ENCODE measurements at regions not wholly inside any gene's neighbourhood (a gene's known extent, or its start where the extent isn't known, plus 50 kb on each side); places are given as distances from the start of the nearest gene placed in this dataset.

DNA sequence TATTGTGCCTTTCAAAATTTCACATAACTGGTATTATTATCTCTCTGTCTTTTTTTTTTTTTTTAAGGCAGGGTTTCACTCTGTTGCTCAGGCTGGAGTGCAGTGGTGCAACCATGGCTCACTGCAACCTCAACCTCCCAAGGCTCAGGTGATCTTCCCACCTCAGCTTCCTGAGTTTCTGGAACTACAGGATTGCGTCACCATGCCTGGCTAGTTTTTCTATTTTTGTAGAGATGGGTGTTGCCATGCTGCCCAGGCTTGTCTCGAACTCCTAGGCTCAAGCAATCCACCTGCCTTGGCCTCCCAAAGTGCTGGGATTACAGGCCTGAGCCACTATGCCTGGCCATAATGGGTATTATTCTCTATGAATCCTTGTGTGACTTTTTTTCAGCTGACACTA lies 402.3 kb upstream of the SMARCA2 start:
- H2AFZ ChIP-seq (ENCODE audit: insufficient read depth, low read depth, low read length, poor library complexity, severe bottlenecking) = no peak overlapping the region
- H3K4me2 ChIP-seq (replicated peaks; ENCODE audit: extremely low read depth, low read length, poor library complexity, severe bottlenecking) = no peak overlapping the region
- H3K79me2 ChIP-seq (ENCODE audit: insufficient read depth, low read length) = no peaks in the 10 kb centered on the region
- H3K27me3 Mint-ChIP-seq (ENCODE audit: low read depth in 3 of 3) = peaks cover 0 to 2% (median 0%) of the 10 kb centered on the region in 3 donors
- peaks cover 0 to 3% (median 0%) of the 10 kb centered on the region in 7 donors for H3K9me3 Mint-ChIP-seq
- no peaks in the 10 kb centered on the region for H3K36me3 ChIP-seq (replicated peaks in 1 of 2; ENCODE audit: control insufficient read depth in 1 of 2, insufficient read depth in 2 of 2, low read length in 2 of 2)
- TF ChIP-seq, protein P1, sequence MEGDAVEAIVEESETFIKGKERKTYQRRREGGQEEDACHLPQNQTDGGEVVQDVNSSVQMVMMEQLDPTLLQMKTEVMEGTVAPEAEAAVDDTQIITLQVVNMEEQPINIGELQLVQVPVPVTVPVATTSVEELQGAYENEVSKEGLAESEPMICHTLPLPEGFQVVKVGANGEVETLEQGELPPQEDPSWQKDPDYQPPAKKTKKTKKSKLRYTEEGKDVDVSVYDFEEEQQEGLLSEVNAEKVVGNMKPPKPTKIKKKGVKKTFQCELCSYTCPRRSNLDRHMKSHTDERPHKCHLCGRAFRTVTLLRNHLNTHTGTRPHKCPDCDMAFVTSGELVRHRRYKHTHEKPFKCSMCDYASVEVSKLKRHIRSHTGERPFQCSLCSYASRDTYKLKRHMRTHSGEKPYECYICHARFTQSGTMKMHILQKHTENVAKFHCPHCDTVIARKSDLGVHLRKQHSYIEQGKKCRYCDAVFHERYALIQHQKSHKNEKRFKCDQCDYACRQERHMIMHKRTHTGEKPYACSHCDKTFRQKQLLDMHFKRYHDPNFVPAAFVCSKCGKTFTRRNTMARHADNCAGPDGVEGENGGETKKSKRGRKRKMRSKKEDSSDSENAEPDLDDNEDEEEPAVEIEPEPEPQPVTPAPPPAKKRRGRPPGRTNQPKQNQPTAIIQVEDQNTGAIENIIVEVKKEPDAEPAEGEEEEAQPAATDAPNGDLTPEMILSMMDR (IDR thresholded peaks at IDR 0.05) = no peak
- intact Hi-C loops (cut with micrococcal nuclease) = no loop called here
- H3K27ac ChIP-seq (ENCODE audit: low read depth in 1 of 2, low read length in 2 of 2) = no peak overlapping the region
- H3K4me3 Mint-ChIP-seq = no peak overlapping the region
- no peaks in the 10 kb centered on the region for H3K9me3 ChIP-seq (replicated peaks in 1 of 2; ENCODE audit: control insufficient read depth in 1 of 2, insufficient read depth in 1 of 2, low read length in 2 of 2)
- H3K27ac Mint-ChIP-seq = no peak overlapping the region
- no peaks in the 10 kb centered on the region for H3K4me1 Mint-ChIP-seq
- H3K36me3 Mint-ChIP-seq = no peaks in the 10 kb centered on the region
- H3K27me3 ChIP-seq (ENCODE audit: control insufficient read depth in 2 of 2, insufficient read depth in 2 of 2, low read length in 2 of 2) = peaks cover 0 to 2% of the 10 kb centered on the region in 2 donors
- H3K4me1 ChIP-seq (ENCODE audit: control insufficient read depth in 1 of 2, insufficient read depth in 2 of 2, low read length in 2 of 2) = no peaks in the 10 kb centered on the region
- no peak overlapping the region for H3K4me3 ChIP-seq (replicated peaks in 1 of 3; ENCODE audit: low read depth in 2 of 3, low read length in 3 of 3)
- WGBS (ENCODE audit: insufficient coverage) = no CpG with 5 or more reads among the region's 2 CpGs
- no peaks in the 10 kb centered on the region for H4K20me1 ChIP-seq (ENCODE audit: insufficient read depth, low read length)
- DNase-seq = no peak
- no peak overlapping the region for H3K9ac ChIP-seq (ENCODE audit: insufficient read depth, low read length, poor library complexity, severe bottlenecking)

DNA sequence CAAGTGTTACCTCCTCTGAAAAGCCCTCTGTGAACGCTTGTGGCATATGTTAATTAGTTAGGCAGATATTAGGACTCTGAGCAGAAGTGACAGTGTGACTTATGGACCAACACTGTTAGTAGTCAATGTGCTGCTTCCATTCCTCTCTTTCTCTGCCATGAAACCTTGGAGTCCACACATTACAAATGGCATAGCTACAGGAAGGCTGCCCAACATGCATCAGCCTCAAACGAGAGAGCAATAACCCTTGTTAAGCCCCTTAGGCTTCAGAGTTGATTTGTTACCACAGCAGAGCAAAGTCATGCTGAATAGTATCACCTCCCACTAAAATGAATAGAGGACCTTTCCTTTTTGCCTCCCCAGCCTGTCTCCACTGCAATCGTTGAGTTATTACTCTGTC lies 397.7 kb upstream of the SMARCA2 start:
- H3K4me2 ChIP-seq (replicated peaks; ENCODE audit: extremely low read depth, low read length, poor library complexity, severe bottlenecking) = no peak overlapping the region
- no peak overlapping the region for H3K4me3 ChIP-seq (replicated peaks in 1 of 3; ENCODE audit: low read depth in 2 of 3, low read length in 3 of 3)
- H3K36me3 ChIP-seq (replicated peaks in 1 of 2; ENCODE audit: control insufficient read depth in 1 of 2, insufficient read depth in 2 of 2, low read length in 2 of 2) = no peaks in the 10 kb centered on the region
- Mint-ChIP-seq H3K36me3 (no peaks in the 10 kb centered on the region), H3K4me1 (no peaks in the 10 kb centered on the region), H3K27me3 (ENCODE audit: low read depth in 3 of 3) (no peaks in the 10 kb centered on the region), H3K9me3 (peaks cover 0 to 3% (median 0%) of the 10 kb centered on the region in 7 donors), H3K4me3 (no peak overlapping the region), H3K27ac (no peak overlapping the region)
- H3K9ac ChIP-seq (ENCODE audit: insufficient read depth, low read length, poor library complexity, severe bottlenecking) = no peak overlapping the region
- no peaks in the 10 kb centered on the region for H3K79me2 ChIP-seq (ENCODE audit: insufficient read depth, low read length)
- DNase-seq = no peak
- WGBS (ENCODE audit: insufficient coverage) = 67% methylated on average over 1 of the region's 3 CpGs
- no peaks in the 10 kb centered on the region for H3K4me1 ChIP-seq (ENCODE audit: control insufficient read depth in 1 of 2, insufficient read depth in 2 of 2, low read length in 2 of 2)
- no peaks in the 10 kb centered on the region for H3K27me3 ChIP-seq (ENCODE audit: control insufficient read depth in 2 of 2, insufficient read depth in 2 of 2, low read length in 2 of 2)
- intact Hi-C loops (cut with micrococcal nuclease) = no loop called here
- H3K27ac ChIP-seq (ENCODE audit: low read depth in 1 of 2, low read length in 2 of 2) = no peak overlapping the region
- H2AFZ ChIP-seq (ENCODE audit: insufficient read depth, low read depth, low read length, poor library complexity, severe bottlenecking) = no peak overlapping the region
- H4K20me1 ChIP-seq (ENCODE audit: insufficient read depth, low read length) = no peaks in the 10 kb centered on the region
- H3K9me3 ChIP-seq (replicated peaks in 1 of 2; ENCODE audit: control insufficient read depth in 1 of 2, insufficient read depth in 1 of 2, low read length in 2 of 2) = no peaks in the 10 kb centered on the region
- TF ChIP-seq, protein P1 (IDR thresholded peaks at IDR 0.05) = no peak

All from CD14-positive monocyte (primary cell).